MM.1S (cell line): ENCODE measurements at regions not wholly inside any gene's neighbourhood (a gene's known extent, or its start where the extent isn't known, plus 50 kb on each side); places are given as distances from the start of the nearest gene placed in this dataset.

ENCODE experiments used
- DNase-seq: peaks from one replicate; pipeline ENCODE4 v3.0.0-alpha.2; 2015
- H2AFZ ChIP-seq: fragments of 300-600 bp; sonication (generic); 2 replicates; pipeline ENCODE4 v1.6.0; 2016; ENCODE audit warnings: antibody characterized with exemption, low read length
- H3F3A ChIP-seq: fragments of 300-600 bp; sonication (generic); 2 replicates; pipeline ENCODE4 v1.6.1; 2016; ENCODE audit warnings: mild to moderate bottlenecking, antibody characterized with exemption, low read length, moderate library complexity, mixed read lengths; ENCODE audit not compliant: insufficient read depth
- H3K27ac ChIP-seq: fragments of 300-600 bp; sonication (generic); 2 replicates; pipeline ENCODE4 v1.5.1; 2016; ENCODE audit warnings: mild to moderate bottlenecking, low read length
- H3K27me3 ChIP-seq: fragments of 300-600 bp; sonication (generic); replicated peaks from 2 replicates; pipeline ENCODE4 v1.6.0; 2016; ENCODE audit warnings: low read length; ENCODE audit not compliant: insufficient read depth
- H3K36me3 ChIP-seq: fragments of 300-600 bp; sonication (generic); replicated peaks from 2 replicates; pipeline ENCODE4 v1.6.1; 2016; ENCODE audit warnings: mild to moderate bottlenecking, low read length, mixed read lengths; ENCODE audit not compliant: insufficient read depth
- H3K4me1 ChIP-seq: fragments of 300-600 bp; sonication (generic); 2 replicates; pipeline ENCODE4 v1.6.1; 2016; ENCODE audit warnings: low read length, mixed read lengths
- H3K4me2 ChIP-seq: fragments of 300-600 bp; sonication (generic); 2 replicates; pipeline ENCODE4 v1.6.0; 2016; ENCODE audit warnings: low read depth, low read length
- H3K4me3 ChIP-seq: fragments of 300-600 bp; sonication (generic); 2 replicates; pipeline ENCODE4 v1.5.1; 2016; ENCODE audit warnings: low read length, mixed read lengths
- H3K79me2 ChIP-seq: fragments of 300-600 bp; sonication (generic); 2 replicates; pipeline ENCODE4 v1.6.1; 2016; ENCODE audit warnings: mixed run types, low read length, mixed read lengths
- H3K9ac ChIP-seq: fragments of 300-600 bp; sonication (generic); 2 replicates; pipeline ENCODE4 v1.6.1; 2016; ENCODE audit warnings: low read length, mixed read lengths
- H3K9me2 ChIP-seq: fragments of 300-600 bp; sonication (generic); replicated peaks from 2 replicates; pipeline ENCODE4 v1.6.1; 2016; ENCODE audit warnings: mild to moderate bottlenecking, low read length, mixed read lengths; ENCODE audit not compliant: insufficient read depth
- H3K9me3 ChIP-seq: fragments of 300-600 bp; sonication (generic); replicated peaks from 2 replicates; pipeline ENCODE4 v1.6.1; 2016; ENCODE audit warnings: mild to moderate bottlenecking, low read length, mixed read lengths; ENCODE audit not compliant: insufficient read depth
- H4K20me1 ChIP-seq: fragments of 300-600 bp; sonication (generic); 2 replicates; pipeline ENCODE4 v1.6.1; 2016; ENCODE audit warnings: mild to moderate bottlenecking, low read length, moderate library complexity, mixed read lengths; ENCODE audit not compliant: insufficient read depth
- EZH2 ChIP-seq: fragments of 300-600 bp; sonication (generic); optimal IDR thresholded peaks from 2 replicates; pipeline ENCODE3; 2017; ENCODE audit warnings: low read depth, mild to moderate bottlenecking, antibody characterized with exemption, low read length, mixed read lengths
- EZH2phosphoT487 ChIP-seq: fragments of 300-600 bp; sonication (generic); IDR thresholded peaks from 2 replicates; pipeline ENCODE4 v1.6.1; 2018; ENCODE audit warnings: antibody characterized with exemption, low read length
- TF ChIP-seq, protein P1 (sequence below): fragments of 300-600 bp; sonication (generic); IDR thresholded peaks from 2 replicates; pipeline ENCODE4 v1.5.1; 2016; ENCODE audit warnings: antibody characterized with exemption, low read length, mixed read lengths

DNA sequence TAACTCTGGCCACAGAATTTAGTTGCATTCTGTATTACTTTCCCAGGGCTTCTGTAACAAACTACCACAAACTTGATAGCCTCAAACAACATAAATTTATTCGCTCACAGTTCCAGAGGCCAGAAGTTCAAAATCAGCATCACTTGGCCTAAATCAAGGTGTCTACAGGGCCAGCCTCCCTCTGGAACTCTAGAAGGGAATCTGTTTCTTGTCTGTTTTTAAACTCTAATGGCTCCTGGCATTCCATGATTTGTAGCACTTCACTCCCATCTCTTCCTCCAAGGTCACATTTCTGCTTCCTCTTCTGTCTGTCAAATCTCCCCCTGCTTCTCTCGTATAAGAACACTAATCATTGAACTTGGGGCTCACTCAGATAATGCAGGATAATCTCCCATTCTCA, 151.9 kb upstream of the ARPP21 start:
- H3K9me3 ChIP-seq: no peaks in the 10 kb centered on the region
- DNase-seq: no peak
- no peaks in the 10 kb centered on the region for H3K79me2 ChIP-seq
- H3F3A ChIP-seq: no peaks in the 10 kb centered on the region
- no peak overlapping the region for H3K27ac ChIP-seq
- H3K4me1 ChIP-seq: no peaks in the 10 kb centered on the region
- H3K36me3 ChIP-seq: no peaks in the 10 kb centered on the region
- H3K9me2 ChIP-seq: no peaks in the 10 kb centered on the region
- H3K4me3 ChIP-seq: no peak overlapping the region
- TF ChIP-seq, protein P1, sequence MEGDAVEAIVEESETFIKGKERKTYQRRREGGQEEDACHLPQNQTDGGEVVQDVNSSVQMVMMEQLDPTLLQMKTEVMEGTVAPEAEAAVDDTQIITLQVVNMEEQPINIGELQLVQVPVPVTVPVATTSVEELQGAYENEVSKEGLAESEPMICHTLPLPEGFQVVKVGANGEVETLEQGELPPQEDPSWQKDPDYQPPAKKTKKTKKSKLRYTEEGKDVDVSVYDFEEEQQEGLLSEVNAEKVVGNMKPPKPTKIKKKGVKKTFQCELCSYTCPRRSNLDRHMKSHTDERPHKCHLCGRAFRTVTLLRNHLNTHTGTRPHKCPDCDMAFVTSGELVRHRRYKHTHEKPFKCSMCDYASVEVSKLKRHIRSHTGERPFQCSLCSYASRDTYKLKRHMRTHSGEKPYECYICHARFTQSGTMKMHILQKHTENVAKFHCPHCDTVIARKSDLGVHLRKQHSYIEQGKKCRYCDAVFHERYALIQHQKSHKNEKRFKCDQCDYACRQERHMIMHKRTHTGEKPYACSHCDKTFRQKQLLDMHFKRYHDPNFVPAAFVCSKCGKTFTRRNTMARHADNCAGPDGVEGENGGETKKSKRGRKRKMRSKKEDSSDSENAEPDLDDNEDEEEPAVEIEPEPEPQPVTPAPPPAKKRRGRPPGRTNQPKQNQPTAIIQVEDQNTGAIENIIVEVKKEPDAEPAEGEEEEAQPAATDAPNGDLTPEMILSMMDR: no peak
- TF ChIP-seq EZH2phosphoT487 (no peak), EZH2 (no peak)
- H3K9ac ChIP-seq: no peak overlapping the region
- no peak overlapping the region for H2AFZ ChIP-seq
- no peaks in the 10 kb centered on the region for H3K27me3 ChIP-seq
- no peak overlapping the region for H3K4me2 ChIP-seq
- no peaks in the 10 kb centered on the region for H4K20me1 ChIP-seq

DNA sequence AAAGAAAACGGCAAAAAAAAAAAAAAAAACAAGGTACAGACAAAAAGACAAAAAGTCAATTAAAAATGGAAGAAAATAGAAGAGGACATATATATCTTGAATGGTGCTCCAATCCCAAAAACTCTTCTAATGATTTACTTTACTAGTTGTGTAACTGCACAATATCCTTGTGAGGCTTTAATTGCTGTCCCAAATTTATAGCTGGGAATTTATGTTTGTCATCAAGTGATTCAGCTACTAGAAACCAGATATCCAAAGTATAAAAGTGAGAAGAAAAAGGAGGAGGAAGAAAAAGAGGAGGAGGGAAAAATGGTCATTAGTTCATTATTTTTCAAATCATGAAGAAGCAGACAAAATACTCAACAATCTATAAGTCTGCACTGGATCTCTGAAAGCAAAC, 150.8 kb upstream of the ARPP21 start:
- H3K9ac ChIP-seq: no peak overlapping the region
- no peak for TF ChIP-seq EZH2phosphoT487
- TF ChIP-seq, protein P1: no peak
- no peak for TF ChIP-seq EZH2
- no peaks in the 10 kb centered on the region for H4K20me1 ChIP-seq
- no peaks in the 10 kb centered on the region for H3K27me3 ChIP-seq
- H3K4me3 ChIP-seq: no peak overlapping the region
- H3K27ac ChIP-seq: no peak overlapping the region
- no peak overlapping the region for H3K4me2 ChIP-seq
- H2AFZ ChIP-seq: no peak overlapping the region
- H3K4me1 ChIP-seq: no peaks in the 10 kb centered on the region
- no peaks in the 10 kb centered on the region for H3K9me2 ChIP-seq
- H3K79me2 ChIP-seq: no peaks in the 10 kb centered on the region
- H3K9me3 ChIP-seq: no peaks in the 10 kb centered on the region
- DNase-seq: no peak
- H3K36me3 ChIP-seq: no peaks in the 10 kb centered on the region
- H3F3A ChIP-seq: no peaks in the 10 kb centered on the region

DNA sequence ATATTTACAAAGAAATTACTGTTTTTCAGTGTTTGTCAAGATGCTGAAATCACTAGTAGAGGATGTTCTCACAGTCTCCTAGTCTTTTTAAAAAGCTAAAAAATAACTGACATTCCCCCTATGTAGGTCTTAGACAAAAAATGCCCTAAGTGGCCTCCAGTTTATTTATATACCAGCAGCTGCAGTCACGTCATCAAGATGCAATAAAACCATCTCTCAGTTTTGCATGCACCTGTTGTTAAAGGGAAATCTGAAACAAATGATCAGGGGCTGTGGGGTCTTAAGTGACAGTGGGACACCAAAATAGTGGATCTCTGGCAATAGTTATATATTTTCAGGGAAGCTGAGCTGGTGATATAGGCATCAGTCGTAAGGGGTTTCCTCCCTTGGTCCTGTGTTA, 146.5 kb upstream of the ARPP21 start:
- Histone ChIP-seq H3K9me2 (no peaks in the 10 kb centered on the region), H3K9me3 (no peaks in the 10 kb centered on the region), H3K27ac (no peak overlapping the region), H3K27me3 (no peaks in the 10 kb centered on the region), H3K79me2 (no peaks in the 10 kb centered on the region), H3K4me1 (no peaks in the 10 kb centered on the region), H3K4me2 (no peak overlapping the region), H3K4me3 (no peak overlapping the region), H4K20me1 (no peaks in the 10 kb centered on the region), H3K36me3 (no peaks in the 10 kb centered on the region), H3K9ac (no peak overlapping the region), H3F3A (no peaks in the 10 kb centered on the region), H2AFZ (no peak overlapping the region)
- no peak for DNase-seq
- TF ChIP-seq, protein P1: no peak
- TF ChIP-seq EZH2phosphoT487 (no peak), EZH2 (no peak)
